Esophagus squamous epithelium (tissue), 4 donors: ENCODE measurements at regions not wholly inside any gene's neighbourhood (a gene's known extent, or its start where the extent isn't known, plus 50 kb on each side); places are given as distances from the start of the nearest gene placed in this dataset.

ENCODE experiments used
- CTCF ChIP-seq, 6 experiments: fragments of 450-650 bp in 4 of 6; fragments of 200-600 bp in 2 of 6; sonication (generic) in 2 of 6; IDR thresholded peaks; one replicate each; pipeline ENCODE4 v1.5.1; 2016 to 2019; ENCODE audit warnings: antibody characterized with exemption in 6 of 6, mild to moderate bottlenecking in 4 of 6, moderate library complexity in 4 of 6
- POLR2A ChIP-seq, 4 donors: fragments of 450-650 bp; IDR thresholded peaks; one replicate each; pipeline ENCODE4 v1.6.1; 2017; ENCODE audit warnings: antibody characterized with exemption in 4 of 4, mild to moderate bottlenecking in 4 of 4, moderate library complexity in 3 of 4

- TF ChIP-seq CTCF (IDR thresholded peaks at IDR 0.05) (no peak), POLR2A (IDR thresholded peaks at IDR 0.05) (no peak)
Observed at GRCh38 chr5:33261747-33262146, 179.0 kb upstream of the TARS1 start.
